GM23248 (cell line): ENCODE measurements at regions not wholly inside any gene's neighbourhood (a gene's known extent, or its start where the extent isn't known, plus 50 kb on each side); places are given as distances from the start of the nearest gene placed in this dataset.

Experiments
- DNase-seq: peaks from one replicate; pipeline ENCODE4 v3.0.0-alpha.2; 2015
- H2AFZ ChIP-seq: fragments of 200-600 bp; sonication (generic); 2 replicates; pipeline ENCODE4 v1.6.1; 2016; ENCODE audit warnings: antibody characterized with exemption
- H3F3A ChIP-seq: fragments of 200-600 bp; sonication (generic); 2 replicates; pipeline ENCODE4 v1.6.1; 2016; ENCODE audit warnings: mild to moderate bottlenecking, antibody characterized with exemption, mixed run types; ENCODE audit not compliant: insufficient read depth
- H3K27ac ChIP-seq: fragments of 200-600 bp; sonication (generic); 2 replicates; pipeline ENCODE4 v1.5.1; 2016; ENCODE audit warnings: mild to moderate bottlenecking
- H3K27me3 ChIP-seq: fragments of 200-600 bp; sonication (generic); replicated peaks from 2 replicates; pipeline ENCODE4 v1.6.1; 2016; ENCODE audit warnings: mild to moderate bottlenecking; ENCODE audit not compliant: insufficient read depth
- H3K36me3 ChIP-seq: fragments of 200-600 bp; sonication (generic); 2 replicates; pipeline ENCODE4 v1.6.1; 2016; ENCODE audit warnings: low read depth, mild to moderate bottlenecking
- H3K4me1 ChIP-seq: fragments of 200-600 bp; sonication (generic); 2 replicates; pipeline ENCODE4 v1.6.1; 2016; ENCODE audit warnings: mild to moderate bottlenecking; ENCODE audit not compliant: insufficient read depth
- H3K4me2 ChIP-seq: fragments of 200-600 bp; sonication (generic); one replicate; pipeline ENCODE4 v1.6.1; 2016; ENCODE audit warnings: mild to moderate bottlenecking; ENCODE audit not compliant: unreplicated experiment
- H3K4me3 ChIP-seq: fragments of 200-600 bp; sonication (generic); 2 replicates; pipeline ENCODE4 v1.5.1; 2016; ENCODE audit warnings: mild to moderate bottlenecking
- H3K79me2 ChIP-seq: fragments of 200-600 bp; sonication (generic); 2 replicates; pipeline ENCODE4 v1.6.1; 2016; ENCODE audit warnings: mild to moderate bottlenecking; ENCODE audit not compliant: insufficient read depth
- H3K9ac ChIP-seq: fragments of 200-600 bp; sonication (generic); 2 replicates; pipeline ENCODE4 v1.6.1; 2016; ENCODE audit warnings: mild to moderate bottlenecking
- H3K9me2 ChIP-seq: fragments of 200-600 bp; sonication (generic); 2 replicates; pipeline ENCODE4 v1.6.1; 2016; ENCODE audit warnings: mixed run types, mild to moderate bottlenecking, moderate library complexity; ENCODE audit not compliant: insufficient read depth
- H3K9me3 ChIP-seq: fragments of 200-600 bp; sonication (generic); one replicate; pipeline ENCODE4 v1.6.1; 2017; ENCODE audit warnings: low read depth
- H4K20me1 ChIP-seq: fragments of 200-600 bp; sonication (generic); 2 replicates; pipeline ENCODE4 v1.6.0; 2016; ENCODE audit not compliant: insufficient read depth
- EZH2 ChIP-seq: fragments of 200-600 bp; sonication (generic); IDR thresholded peaks from 2 replicates; pipeline ENCODE4 v1.6.1; 2018; ENCODE audit warnings: antibody characterized with exemption, mild to moderate bottlenecking; ENCODE audit not compliant: insufficient read depth, poor library complexity, severe bottlenecking
- EZH2phosphoT487 ChIP-seq: fragments of 200-600 bp; sonication (generic); IDR thresholded peaks from 2 replicates; pipeline ENCODE4 v1.6.1; 2018; ENCODE audit warnings: antibody characterized with exemption, moderate library complexity, mild to moderate bottlenecking, low read depth; ENCODE audit not compliant: insufficient read depth
- WGBS, 2 experiments: methylation state at CpG; one replicate each; pipeline ENCODE4 v1.1.6; 2015 to 2017; ENCODE audit warnings: low lambda C conversion rate in 2 of 2, low coverage in 1 of 2; ENCODE audit errors: missing lambda C conversion rate in 2 of 2; 5-methylcytosine and 5-hydroxymethylcytosine counted together
- in situ Hi-C: fragments of 300-500 bp; cut with MboI; formaldehyde crosslinking; loops from 2 replicates; pipeline ENCODE4 v1.15.0; 2020

GRCh38 chr16:65281586-65281985 is 159.7 kb upstream of the CDH11 start:
- H3K9me2 ChIP-seq: no peaks in the 10 kb centered on the region
- H4K20me1 ChIP-seq: no peaks in the 10 kb centered on the region
- TF ChIP-seq EZH2 (no peak), EZH2phosphoT487 (no peak)
- H3K79me2 ChIP-seq: no peaks in the 10 kb centered on the region
- no peak overlapping the region for H2AFZ ChIP-seq
- no peak overlapping the region for H3K4me3 ChIP-seq
- no peaks in the 10 kb centered on the region for H3K27me3 ChIP-seq
- no peaks in the 10 kb centered on the region for H3K9me3 ChIP-seq
- in situ Hi-C loops: no loop called here
- H3K4me1 ChIP-seq: no peaks in the 10 kb centered on the region
- no peak overlapping the region for H3K9ac ChIP-seq
- no peak overlapping the region for H3K27ac ChIP-seq
- no peak for DNase-seq
- H3K36me3 ChIP-seq: no peaks in the 10 kb centered on the region
- H3F3A ChIP-seq: no peaks in the 10 kb centered on the region
- WGBS, 2 experiments: 94 to 97% methylated on average over 2 of the region's 2 CpGs
- H3K4me2 ChIP-seq: no peak overlapping the region

GRCh38 chr16:65280845-65281512 is 159.1 kb upstream of the CDH11 start:
- Histone ChIP-seq H3K27ac (no peak overlapping the region), H3F3A (no peaks in the 10 kb centered on the region), H3K9me3 (no peaks in the 10 kb centered on the region), H3K36me3 (no peaks in the 10 kb centered on the region), H4K20me1 (no peaks in the 10 kb centered on the region), H2AFZ (no peak overlapping the region), H3K79me2 (no peaks in the 10 kb centered on the region), H3K9ac (no peak overlapping the region), H3K4me3 (no peak overlapping the region), H3K9me2 (no peaks in the 10 kb centered on the region), H3K4me1 (no peaks in the 10 kb centered on the region), H3K27me3 (no peaks in the 10 kb centered on the region), H3K4me2 (no peak overlapping the region)
- in situ Hi-C loops: no loop called here
- WGBS, 2 experiments: 75 to 78% methylated on average over 8 of the region's 8 CpGs
- DNase-seq: no peak
- TF ChIP-seq EZH2phosphoT487 (no peak), EZH2 (no peak)

- Histone ChIP-seq H2AFZ (no peak overlapping the region), H3K36me3 (no peaks in the 10 kb centered on the region), H3K9me2 (no peaks in the 10 kb centered on the region), H3K79me2 (no peaks in the 10 kb centered on the region), H3F3A (no peaks in the 10 kb centered on the region), H4K20me1 (no peaks in the 10 kb centered on the region), H3K27ac (no peak overlapping the region), H3K9me3 (no peaks in the 10 kb centered on the region), H3K4me3 (no peak overlapping the region), H3K4me1 (no peaks in the 10 kb centered on the region), H3K27me3 (no peaks in the 10 kb centered on the region), H3K4me2 (no peak overlapping the region), H3K9ac (no peak overlapping the region)
- TF ChIP-seq EZH2phosphoT487: no peak
- no peak for TF ChIP-seq EZH2
- DNase-seq: no peak
- in situ Hi-C loops: no loop called here
- WGBS, 2 experiments: 100% methylated on average over 1 of the region's 1 CpG
Observed at GRCh38 chr16:65279576-65279975, 157.7 kb upstream of the CDH11 start.

GRCh38 chr16:65278874-65279273 is 157.0 kb upstream of the CDH11 start:
- Histone ChIP-seq H3K36me3 (no peaks in the 10 kb centered on the region), H3F3A (no peaks in the 10 kb centered on the region), H3K27ac (no peak overlapping the region), H3K9me2 (no peaks in the 10 kb centered on the region), H3K9me3 (no peaks in the 10 kb centered on the region), H2AFZ (no peak overlapping the region), H3K79me2 (no peaks in the 10 kb centered on the region), H3K9ac (no peak overlapping the region), H4K20me1 (no peaks in the 10 kb centered on the region), H3K4me1 (no peaks in the 10 kb centered on the region), H3K4me2 (no peak overlapping the region), H3K4me3 (no peak overlapping the region), H3K27me3 (no peaks in the 10 kb centered on the region)
- TF ChIP-seq EZH2phosphoT487 (no peak), EZH2 (no peak)
- 71 to 81% methylated on average over 6 of the region's 6 CpGs for WGBS, 2 experiments
- no peak for DNase-seq
- in situ Hi-C loops: no loop called here

- TF ChIP-seq EZH2phosphoT487: no peak
- no peak for TF ChIP-seq EZH2
- Histone ChIP-seq H3K4me3 (no peak overlapping the region), H3F3A (no peaks in the 10 kb centered on the region), H3K36me3 (no peaks in the 10 kb centered on the region), H3K79me2 (no peaks in the 10 kb centered on the region), H4K20me1 (no peaks in the 10 kb centered on the region), H3K4me1 (no peaks in the 10 kb centered on the region), H2AFZ (no peak overlapping the region), H3K4me2 (no peak overlapping the region), H3K9me3 (no peaks in the 10 kb centered on the region), H3K9ac (no peak overlapping the region), H3K27me3 (no peaks in the 10 kb centered on the region), H3K9me2 (no peaks in the 10 kb centered on the region), H3K27ac (no peak overlapping the region)
- peak; percentile 40 for DNase-seq
- WGBS, 2 experiments: 45 to 51% methylated on average over 3 of the region's 3 CpGs
- in situ Hi-C loops: no loop called here
Observed at GRCh38 chr16:65274566-65274965, 152.7 kb upstream of the CDH11 start.
